GM21529 (cell line): ENCODE measurements at regions not wholly inside any gene's neighbourhood (a gene's known extent, or its start where the extent isn't known, plus 50 kb on each side); places are given as distances from the start of the nearest gene placed in this dataset.

Source experiments
- ATAC-seq: cut with Tn5 transposase; IDR thresholded peaks from one replicate; pipeline ENCODE4 v1.9.1; 2021; ENCODE audit not compliant: unreplicated experiment

DNA sequence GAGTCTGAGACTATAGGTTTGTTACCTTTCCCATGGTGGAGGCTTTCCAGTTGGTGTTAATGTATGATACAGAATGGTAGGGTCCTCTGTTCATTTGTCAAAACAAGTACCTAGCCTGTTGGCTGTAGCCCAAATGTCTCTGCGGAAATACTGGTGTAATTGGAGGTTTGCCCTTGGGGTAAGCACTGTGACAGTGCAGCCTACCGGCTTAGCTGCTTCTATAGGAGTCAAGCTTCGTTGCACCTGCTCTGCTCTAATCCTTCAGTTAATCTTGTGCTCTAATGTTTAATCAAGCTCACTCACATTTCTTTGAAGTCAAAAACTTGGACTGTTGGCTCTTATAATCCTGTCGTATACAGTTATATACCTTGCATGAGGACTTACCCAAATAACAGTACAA lies 203.4 kb downstream of the CCNG2 start:
- ATAC-seq = no peak

DNA sequence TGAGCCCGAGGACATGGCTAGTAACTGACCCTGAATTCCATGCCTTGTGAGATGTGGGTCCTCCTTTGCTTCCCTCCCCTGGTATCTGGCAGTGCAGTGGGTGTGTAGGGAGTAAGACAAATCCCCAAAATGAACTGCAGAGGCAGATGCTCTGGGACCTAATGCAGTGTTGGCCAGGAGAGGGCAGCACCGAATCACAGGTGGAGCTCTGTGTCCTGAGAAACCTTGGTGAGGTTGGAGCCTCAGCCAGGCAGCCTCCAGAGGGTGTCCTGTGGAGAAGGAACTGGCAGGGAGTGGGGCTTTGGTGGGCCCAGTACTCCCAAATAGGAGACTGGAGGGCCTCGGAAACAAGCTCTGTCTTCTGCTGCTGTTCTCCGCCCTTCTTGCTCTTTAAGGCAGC lies 209.9 kb downstream of the CCNG2 start:
- peak; percentile 88 for ATAC-seq

DNA sequence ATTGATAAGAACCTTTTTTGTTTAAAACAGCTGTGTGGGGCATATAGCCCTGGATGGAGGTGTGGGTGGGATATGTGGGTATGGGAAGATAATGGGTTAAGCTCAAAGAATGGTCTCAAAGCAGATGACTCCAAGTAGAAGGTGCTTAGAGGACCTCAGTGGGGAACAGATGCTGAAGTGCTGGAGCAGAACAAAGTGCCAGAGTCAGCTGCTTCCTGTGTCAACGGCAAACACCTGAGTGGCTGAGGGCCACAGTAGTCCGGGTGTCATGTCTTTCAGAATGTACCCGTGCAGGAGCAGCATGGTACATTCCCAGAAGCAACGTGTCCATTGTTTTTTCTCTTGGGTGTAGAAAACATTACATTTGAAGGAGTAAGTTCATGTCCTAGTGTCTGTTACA lies 210.6 kb downstream of the CCNG2 start:
- ATAC-seq = no peak

DNA sequence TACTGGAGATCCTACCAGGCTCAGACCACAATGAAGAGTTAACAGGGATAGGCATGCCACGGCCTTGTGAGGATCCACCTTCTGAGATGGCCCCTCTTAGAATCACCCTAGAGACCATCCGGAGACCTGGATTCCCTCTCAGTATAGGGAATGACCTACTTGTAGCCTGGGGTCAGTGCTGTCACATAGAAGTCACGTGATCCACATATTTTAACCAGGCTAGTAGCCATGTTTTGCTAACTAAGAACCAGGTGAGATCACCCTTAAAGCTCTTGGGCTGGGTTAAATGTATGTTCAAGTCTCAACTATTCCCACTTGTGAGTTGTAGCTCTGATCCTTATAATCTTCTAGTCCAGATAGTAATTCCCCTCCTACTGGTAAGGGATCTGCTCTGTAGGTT lies 215.4 kb downstream of the CCNG2 start:
- ATAC-seq = no peak

DNA sequence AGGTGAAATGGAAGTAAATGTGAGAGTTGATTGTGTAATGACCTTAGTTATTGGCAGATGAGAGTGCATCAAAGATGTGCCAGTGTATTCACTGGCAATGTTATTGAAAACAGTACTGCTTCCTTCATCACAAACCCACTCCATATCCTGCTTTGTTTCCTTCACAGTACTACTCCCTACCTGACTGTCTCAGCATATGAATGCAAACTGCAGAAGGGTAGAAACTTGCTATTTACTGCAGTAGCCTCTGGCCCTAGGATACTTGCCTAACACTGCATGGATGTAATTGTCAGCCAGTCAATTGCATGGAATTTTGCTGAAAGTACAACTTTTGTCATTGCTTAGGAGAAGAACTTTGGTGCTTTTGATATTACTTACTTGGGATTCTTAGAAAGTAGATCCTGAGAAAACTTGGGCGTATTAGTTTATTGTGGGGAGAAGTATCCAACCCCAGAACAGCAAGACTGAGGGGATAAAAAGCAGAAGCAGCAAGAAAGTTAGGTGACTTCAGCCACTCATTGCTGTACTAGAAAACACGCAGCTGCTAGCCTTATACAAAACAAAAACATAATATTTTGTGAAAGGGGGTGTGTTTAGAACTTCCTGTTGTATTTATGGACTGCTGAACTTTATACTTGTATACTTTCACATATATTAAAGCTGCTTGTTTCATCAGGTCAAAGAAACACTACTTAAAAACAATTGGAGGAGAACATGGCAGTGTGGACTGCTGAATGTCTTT lies 219.0 kb downstream of the CCNG2 start:
- no peak for ATAC-seq

DNA sequence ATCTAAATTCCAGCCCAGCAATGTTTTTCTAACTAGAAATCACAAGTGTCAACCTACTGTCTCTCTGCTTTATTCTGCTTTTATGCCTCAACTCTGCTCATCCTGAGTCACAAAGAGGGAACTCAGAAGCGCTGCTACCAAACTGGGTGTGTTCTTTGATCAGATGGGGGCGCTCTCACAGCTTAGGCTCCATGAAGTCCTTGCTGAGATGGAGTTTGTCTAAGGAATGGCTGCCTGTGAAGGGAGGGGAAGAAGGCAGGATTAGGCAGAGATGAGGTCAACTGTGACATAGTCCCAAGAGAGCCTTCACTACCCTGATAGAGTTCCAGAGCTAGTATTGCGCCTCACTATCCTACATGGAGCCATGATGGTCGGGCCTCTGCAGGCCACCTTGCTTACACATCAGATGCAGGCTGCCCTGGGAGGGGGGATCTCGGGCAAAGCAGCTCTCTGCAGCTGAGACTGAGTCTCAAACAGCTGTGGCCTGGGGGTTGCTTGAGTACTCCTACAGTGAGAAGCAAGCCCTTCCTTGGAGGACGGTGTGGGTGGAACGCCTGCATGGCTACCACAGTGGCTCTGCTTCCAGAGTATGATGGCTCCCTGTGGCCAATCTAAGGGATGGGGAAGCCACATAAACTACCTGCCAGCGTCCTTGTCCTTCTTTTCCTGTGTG lies 219.9 kb downstream of the CCNG2 start:
- no peak for ATAC-seq

DNA sequence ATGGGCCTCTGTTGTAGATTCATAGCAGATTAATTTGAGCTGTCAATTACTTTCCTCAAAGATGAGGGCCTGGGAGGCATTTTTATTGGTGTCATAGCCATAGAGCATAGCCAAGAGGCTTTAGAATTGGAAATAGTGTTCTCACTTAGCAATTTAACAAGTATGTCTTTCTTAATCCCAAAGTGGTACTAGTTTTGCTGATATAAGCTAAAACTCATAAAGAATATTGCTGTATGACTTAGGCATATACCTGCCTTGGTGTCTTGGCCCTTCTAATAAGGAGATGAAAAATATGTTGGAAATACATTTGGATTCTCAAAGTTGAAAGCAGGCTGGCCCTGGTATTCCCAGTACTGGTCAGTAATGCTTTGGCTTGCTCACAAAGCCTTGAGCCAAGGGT lies 221.5 kb upstream of the CXCL13 start:
- ATAC-seq = no peak

DNA sequence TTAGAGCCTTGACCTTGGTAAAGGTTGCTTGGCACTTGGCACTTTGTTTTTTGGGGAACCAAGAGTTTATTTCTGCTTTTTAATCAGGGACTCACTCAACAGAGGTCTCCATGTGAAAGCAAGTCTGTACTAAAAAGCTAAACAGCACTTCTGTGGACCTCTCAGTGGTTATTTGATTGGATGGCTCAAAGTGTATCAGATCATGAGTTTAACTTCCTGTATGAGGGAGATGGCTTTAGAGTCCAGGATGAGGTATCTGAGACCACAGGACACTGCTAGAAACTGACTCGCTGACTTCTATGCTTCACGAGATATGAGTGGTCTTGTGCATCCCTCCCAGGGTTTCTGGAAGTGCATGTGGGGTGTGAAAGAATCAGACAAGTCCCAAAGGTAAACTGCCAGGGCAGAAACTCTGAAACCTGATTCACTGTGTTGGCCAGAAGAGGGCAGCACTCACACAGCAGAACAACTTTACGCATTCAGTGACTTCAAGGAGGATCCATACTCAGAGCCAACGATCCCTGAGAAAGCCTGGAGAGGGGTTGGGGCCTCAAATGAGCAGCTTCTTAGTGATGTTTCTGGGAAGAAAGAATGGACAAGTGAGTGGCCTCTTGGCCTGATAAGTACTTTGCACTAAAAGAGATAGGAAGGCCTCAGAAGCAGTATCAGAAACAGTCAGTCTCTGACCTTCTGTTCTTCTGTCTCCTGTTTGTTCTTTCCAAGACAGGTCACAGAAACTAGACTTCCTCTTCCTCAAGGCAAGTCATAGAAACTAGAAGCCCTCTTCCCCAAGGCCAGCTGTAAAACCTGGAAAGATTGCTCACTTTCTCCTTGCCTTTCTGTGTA lies 220.3 kb upstream of the CXCL13 start:
- peak; percentile 67 for ATAC-seq

DNA sequence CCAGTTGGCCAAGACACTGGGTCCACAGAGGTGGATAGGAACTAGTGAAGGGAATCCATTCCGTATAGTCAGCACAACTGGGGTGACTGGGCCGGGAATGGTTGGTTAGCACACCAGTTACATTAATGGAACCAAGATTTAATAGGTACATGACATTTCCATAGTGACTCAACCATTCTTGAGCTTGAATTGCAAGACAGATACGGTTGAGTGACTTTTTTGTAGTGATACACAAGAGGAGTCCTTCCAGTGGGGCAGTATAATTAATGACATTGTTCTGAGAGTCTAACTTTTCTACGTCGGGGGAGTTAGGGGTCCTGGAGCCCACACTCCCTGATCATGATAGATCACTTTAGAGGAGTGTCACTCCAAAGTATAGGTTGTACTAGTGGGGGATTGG lies 211.6 kb upstream of the CXCL13 start:
- no peak for ATAC-seq

DNA sequence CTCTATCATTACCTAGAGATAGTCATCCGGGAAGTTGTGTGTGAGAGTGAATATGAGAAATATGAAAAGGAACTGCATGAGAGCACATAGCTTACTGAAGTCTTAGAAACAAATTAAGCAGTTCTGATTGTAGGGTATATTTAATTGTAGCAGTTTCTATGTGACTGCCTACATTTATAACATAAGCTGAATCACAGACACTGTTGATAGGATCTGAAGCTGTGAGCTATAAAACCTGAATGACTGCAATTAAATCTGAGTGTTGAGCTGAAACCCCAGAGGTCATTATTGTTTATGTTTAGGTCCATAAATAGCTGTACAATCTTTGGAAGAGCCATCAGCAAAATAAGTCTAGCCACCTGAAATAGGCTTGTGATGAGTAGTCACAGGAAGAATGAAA lies 210.1 kb upstream of the CXCL13 start:
- ATAC-seq = no peak

DNA sequence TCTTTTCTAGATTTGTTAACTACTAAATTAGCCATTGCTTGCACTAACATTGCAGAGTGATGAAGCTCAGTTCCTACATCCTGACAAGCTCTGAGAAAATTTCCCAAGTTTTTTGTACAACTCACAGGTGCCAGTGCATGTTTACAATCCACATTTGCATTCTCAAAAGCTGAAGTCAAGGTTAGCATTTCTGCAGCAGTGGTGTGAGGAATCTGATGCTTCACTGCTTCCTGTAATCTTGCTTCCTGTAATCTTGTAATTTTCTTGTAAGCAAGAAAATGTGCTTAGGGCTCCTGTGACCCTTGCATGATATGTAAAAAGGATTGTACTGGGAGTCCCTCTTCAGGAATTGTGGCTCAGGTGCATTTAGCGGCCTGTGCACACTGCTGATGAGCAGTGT lies 207.4 kb upstream of the CXCL13 start:
- no peak for ATAC-seq

DNA sequence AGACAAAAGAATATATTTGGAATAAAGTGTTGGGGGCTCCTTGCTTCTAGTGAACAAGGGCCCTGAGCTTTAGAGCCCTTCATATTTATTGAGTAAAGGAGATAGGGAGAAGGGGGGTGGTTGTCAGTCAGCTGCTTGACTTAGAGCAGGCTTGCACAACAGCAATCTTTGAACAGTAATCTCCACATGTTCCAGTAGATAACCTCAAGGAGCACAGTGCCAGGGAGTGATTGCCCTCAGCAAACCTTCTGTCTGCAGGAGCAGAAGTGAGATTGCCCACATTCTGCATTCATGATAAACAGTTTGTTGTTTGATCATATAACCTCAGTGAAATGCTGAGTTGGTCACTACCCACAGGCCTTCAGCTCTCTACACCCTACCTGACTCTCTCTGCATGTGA lies 205.8 kb upstream of the CXCL13 start:
- ATAC-seq = no peak

DNA sequence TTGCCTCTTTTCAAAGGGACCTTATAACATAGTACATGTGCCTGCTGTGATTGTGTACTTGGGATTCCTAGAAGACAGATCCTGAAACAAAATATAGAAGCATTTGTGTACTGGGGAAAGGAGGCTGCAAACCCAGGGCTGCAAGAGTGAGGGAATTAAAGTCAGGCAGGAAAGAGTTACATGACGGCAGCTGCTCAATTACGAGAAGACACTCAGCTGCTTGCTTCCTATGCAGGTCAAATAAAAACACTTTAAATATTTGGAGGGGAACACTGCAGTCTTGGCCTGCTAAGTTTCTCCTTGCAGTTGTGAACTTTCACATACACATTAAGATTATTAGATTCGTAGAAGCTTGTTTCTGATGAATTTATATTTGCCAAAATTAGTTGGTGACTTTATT lies 191.9 kb upstream of the CXCL13 start:
- ATAC-seq = no peak

DNA sequence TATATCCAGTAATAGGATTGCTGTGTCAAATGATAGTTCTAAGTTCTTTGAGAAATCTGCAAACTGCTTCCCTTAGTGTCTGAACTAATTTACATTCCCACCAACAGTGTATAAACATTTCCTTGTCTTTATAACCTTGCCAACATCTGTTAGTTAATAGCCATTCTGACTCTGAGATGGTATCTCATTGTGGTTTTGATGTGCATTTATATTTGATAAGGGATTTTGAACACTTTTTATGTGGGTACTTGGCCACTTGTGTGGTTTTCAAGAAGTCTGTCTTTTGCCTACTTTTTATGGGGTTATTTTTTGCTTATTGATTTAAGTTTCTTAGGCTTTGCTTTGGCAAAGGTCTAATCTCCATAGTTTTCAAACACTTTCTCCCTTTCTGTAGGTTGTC lies 189.9 kb upstream of the CXCL13 start:
- no peak for ATAC-seq

DNA sequence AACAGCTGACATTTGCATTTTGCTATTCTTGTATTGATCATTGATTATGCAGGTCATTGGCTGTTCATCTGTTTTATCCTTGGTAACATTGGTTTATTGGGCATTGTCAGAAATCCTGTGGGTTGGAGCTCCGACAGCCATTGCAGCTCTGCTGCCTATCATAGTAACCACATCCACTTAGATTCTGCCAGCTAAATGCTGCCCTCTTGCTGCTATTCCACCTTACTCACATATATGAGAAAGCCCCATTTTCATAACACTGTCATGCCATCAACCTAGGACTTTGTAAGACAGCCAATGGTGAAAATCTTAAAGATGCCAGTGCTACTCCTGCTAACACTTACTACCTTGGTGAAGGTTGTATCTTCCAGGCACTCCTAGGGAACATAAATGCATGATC lies 187.3 kb upstream of the CXCL13 start:
- ATAC-seq = no peak

DNA sequence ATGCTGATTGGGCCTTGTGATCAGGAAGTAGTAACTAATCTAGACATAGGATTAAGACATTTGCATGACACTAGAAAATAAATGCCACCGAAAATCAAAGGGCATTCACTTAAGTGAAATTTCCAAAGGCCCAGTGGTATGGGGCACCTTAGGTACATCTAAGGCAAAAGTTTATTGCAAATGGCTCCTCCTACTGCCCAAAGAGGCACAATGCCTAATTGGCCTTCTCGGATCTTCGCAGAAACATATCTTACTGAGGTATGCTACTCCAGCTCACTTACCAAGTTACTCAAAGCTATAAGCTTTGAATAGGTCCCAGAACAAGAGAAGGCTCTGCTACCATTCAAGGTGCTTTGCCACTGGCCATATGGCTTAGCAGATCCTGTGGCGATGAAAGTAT lies 174.8 kb upstream of the CXCL13 start:
- ATAC-seq = no peak

DNA sequence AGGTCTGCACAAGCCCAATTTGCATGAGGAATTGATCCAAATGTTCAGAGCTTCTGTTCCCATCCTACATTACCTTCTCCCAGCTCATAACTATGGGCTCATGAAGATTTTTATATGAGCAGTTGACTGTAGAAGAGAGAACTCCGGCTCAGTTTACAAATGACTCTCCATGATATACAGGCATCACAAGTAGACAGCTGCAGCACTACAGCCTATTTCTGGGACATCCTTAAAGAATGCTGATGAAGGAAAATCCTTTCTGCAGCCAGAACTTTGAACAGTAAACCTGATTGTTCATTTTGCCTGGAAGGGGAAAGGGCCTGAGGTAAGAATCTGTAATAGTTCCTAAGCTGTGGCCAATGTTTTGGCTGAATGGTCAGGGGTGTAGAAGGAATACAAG lies 174.1 kb upstream of the CXCL13 start:
- no peak for ATAC-seq

DNA sequence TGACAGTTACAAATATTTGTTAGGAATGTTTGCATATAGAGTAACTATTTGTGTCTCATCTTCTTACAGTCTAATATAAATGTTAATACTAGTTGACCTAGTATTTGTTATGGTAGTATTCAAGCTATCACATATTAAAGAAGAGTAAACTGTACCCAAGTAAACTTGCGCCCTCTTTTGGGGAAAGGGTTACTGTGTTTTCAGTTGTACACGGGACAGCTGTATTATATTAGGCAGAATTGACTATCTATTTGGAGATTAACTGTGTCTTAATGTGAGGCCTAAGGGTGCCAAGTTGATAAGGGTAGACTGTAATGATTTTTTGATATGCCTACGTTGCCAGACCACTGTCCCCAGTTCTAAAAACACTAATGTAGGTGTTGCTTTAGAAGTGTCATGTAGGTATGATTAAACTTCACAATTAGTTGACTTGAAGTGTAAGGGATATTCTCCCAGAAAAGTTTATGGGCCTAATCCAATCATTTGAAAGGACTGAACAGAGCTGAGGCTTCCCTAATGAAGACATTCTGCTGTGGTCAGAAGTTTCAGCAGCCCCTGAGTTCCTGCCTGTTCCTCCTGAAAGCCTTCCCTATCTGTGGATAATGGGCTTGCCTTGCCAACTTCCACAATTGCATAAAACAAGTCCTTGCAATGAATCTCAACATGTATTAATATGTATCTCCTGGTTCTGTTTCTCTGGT lies 172.8 kb upstream of the CXCL13 start:
- no peak for ATAC-seq

DNA sequence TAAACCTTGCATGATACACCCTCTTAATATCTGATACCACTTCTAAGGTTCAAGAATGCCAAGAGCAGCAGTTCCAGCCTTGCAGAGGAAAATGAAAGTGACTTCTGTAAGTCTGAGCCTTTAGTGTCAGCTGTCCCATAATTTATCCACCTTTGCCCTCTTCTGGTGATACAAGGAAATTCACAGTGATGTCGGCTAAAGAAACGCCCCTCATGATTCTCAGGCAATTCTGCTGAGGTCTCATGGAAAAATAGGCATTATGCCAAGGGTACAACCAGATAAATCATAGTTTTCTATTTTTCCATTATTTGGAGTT lies 172.2 kb upstream of the CXCL13 start:
- peak; percentile 91 for ATAC-seq

DNA sequence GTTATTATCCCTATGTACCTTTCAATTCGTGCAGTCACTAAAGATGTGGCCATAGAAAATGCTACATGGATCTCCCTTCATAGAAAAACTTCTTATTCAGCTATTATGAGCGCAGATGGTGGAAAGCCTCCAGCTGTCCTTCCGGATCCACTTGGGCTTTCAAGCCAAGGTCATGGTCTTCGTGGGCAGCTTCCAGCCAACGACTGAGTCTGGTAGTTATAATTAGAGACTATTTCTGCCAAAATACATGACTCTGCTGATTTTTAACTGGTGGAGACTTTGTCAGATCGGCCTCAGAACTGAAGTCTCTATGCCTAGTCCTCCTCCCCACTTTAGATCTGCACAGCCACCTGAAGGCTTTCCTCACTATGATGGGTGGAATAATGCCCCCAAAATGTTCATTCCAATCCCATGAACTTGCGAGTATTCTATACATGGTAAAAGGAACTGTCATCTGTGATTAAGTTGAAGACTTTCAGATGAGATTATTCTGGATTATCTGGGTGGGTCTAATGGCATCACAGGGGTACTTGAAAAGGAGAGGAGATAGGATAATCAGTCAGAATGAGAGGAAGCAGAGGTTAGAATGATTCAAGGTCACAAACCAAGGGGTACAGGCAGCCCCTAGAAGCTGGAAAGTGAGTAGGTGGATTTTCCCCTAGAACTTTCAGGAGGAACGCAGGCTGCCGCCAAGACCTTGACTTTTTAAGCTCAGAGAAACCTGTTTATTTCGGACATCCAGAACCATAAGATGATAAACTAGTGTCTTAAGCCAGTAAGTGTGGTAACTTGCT lies 171.1 kb upstream of the CXCL13 start:
- no peak for ATAC-seq

DNA sequence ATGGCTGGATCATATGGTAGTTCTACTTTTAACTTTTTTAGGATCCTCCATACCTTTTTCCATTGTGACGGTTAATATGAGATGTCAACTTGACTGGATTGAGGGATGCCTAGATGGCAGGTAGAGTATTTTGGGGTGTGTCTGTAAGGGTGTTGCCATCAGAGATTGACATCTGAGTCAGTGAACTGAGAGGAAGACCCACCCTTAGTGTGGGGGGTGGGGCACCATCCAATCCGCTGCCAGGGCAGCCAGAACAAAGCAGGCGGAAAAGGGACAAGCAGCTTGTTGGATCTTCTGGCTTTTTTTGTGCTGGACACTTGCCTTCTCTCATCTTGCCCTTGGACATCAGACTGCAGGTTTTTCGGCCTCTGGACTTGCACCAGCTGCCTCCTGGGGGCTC lies 168.5 kb upstream of the CXCL13 start:
- no peak for ATAC-seq
